Neural crest cell (in vitro differentiated cells): ENCODE measurements at regions not wholly inside any gene's neighbourhood (a gene's known extent, or its start where the extent isn't known, plus 50 kb on each side); places are given as distances from the start of the nearest gene placed in this dataset.
"Not testable (repeated sequence)": the region's sequence is repeated elsewhere in the genome, so short reads cannot be mapped to it uniquely, and the experiment has no call there.

Experiments
- DNase-seq: peaks from one replicate; pipeline ENCODE4 v3.0.0; 2021; ENCODE audit warnings: low read depth, mixed read lengths, low spot score
- H3K27ac Mint-ChIP-seq: one replicate; pipeline ENCODE4 v1.8.0; 2021; ENCODE audit warnings: mild to moderate bottlenecking, mixed read lengths; ENCODE audit not compliant: unreplicated experiment
- H3K27me3 Mint-ChIP-seq: 2 replicates; pipeline ENCODE4 v1.8.0; 2021; ENCODE audit warnings: low read depth, mild to moderate bottlenecking, mixed read lengths
- H3K36me3 Mint-ChIP-seq: 2 replicates; pipeline ENCODE4 v1.8.0; 2021; ENCODE audit warnings: low read depth, mild to moderate bottlenecking, mixed read lengths
- H3K4me1 Mint-ChIP-seq: 2 replicates; pipeline ENCODE4 v1.8.0; 2021; ENCODE audit warnings: mixed read lengths
- H3K4me3 Mint-ChIP-seq: one replicate; pipeline ENCODE4 v1.8.0; 2021; ENCODE audit warnings: mild to moderate bottlenecking, mixed read lengths
- H3K9me3 Mint-ChIP-seq: 2 replicates; pipeline ENCODE4 v1.8.0; 2021; ENCODE audit warnings: mixed read lengths
- TF ChIP-seq, protein P1 (sequence below): fragments of 200-600 bp; sonication (generic); conservative IDR thresholded peaks from 2 replicates; pipeline ENCODE4 v1.5.0; 2021; ENCODE audit warnings: antibody characterized with exemption, mild to moderate bottlenecking

DNA sequence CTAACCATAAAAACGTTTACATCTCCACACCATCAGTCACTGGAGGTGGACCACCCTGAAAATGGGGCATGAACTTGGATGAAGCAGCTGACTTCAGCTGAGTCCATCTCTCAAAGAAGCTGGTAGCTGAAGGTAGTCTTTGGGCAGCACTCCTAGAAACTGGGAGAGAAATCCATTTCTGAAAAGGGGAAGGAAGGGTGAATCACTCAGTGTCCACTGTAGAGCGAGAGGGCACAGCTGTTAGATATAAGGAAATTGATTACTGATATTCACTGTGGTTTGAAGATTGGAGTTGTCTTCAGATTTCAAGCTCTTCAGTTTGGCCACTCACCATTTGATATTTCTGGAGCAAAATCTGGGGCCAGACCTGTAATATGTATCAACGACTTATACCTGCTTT is 499.0 kb upstream of the UBE2E2 start:
- DNase-seq: no peak
- Mint-ChIP-seq H3K4me1 (peaks cover 10% of the 10 kb centered on the region), H3K27ac (no peak overlapping the region), H3K9me3 (peaks cover 2% of the 10 kb centered on the region), H3K36me3 (no peaks in the 10 kb centered on the region), H3K4me3 (no peak overlapping the region), H3K27me3 (no peaks in the 10 kb centered on the region)
- TF ChIP-seq, protein P1, sequence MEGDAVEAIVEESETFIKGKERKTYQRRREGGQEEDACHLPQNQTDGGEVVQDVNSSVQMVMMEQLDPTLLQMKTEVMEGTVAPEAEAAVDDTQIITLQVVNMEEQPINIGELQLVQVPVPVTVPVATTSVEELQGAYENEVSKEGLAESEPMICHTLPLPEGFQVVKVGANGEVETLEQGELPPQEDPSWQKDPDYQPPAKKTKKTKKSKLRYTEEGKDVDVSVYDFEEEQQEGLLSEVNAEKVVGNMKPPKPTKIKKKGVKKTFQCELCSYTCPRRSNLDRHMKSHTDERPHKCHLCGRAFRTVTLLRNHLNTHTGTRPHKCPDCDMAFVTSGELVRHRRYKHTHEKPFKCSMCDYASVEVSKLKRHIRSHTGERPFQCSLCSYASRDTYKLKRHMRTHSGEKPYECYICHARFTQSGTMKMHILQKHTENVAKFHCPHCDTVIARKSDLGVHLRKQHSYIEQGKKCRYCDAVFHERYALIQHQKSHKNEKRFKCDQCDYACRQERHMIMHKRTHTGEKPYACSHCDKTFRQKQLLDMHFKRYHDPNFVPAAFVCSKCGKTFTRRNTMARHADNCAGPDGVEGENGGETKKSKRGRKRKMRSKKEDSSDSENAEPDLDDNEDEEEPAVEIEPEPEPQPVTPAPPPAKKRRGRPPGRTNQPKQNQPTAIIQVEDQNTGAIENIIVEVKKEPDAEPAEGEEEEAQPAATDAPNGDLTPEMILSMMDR: no peak

DNA sequence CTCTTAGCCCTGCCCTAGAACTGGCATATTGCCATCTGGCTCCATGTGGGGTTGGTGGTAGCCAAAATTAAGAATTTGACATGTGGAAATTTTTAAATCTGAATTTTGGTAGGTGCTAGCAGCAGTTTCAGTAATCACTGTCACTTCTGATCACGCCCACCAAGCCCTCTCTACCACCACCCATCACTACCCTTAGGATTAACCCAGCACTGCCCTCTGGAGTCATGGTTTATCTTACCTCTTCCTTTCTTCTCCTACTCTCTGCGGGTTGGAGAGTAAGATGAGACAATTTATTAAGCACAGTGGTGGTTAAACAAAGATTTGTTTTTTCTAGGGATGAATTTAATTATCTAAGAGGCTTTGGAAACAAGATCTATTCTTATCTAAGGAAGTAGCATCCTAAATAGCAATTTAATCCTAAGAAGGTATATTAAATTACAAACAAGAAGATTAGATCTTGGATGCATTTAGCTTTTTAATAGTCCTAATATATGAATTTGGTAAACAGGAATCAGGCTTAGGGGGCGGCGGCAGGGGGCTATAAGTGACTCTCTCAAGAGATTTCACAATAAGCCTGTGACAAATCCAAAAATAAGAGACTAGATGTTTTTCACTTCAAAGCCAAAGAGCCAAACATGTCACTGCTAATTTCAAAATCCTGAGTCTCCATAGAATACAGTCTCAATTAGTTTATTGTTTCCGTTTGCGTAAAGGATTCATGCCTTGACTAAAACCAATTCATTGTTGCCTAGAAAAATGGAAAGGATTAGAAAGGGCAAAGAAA is 498.4 kb upstream of the UBE2E2 start:
- no peak for DNase-seq
- Mint-ChIP-seq H3K27me3 (no peaks in the 10 kb centered on the region), H3K27ac (no peak overlapping the region), H3K4me3 (no peak overlapping the region), H3K9me3 (peaks cover 5% of the 10 kb centered on the region), H3K4me1 (peaks cover 10% of the 10 kb centered on the region), H3K36me3 (peaks cover 5% of the 10 kb centered on the region)
- TF ChIP-seq, protein P1: no peak

DNA sequence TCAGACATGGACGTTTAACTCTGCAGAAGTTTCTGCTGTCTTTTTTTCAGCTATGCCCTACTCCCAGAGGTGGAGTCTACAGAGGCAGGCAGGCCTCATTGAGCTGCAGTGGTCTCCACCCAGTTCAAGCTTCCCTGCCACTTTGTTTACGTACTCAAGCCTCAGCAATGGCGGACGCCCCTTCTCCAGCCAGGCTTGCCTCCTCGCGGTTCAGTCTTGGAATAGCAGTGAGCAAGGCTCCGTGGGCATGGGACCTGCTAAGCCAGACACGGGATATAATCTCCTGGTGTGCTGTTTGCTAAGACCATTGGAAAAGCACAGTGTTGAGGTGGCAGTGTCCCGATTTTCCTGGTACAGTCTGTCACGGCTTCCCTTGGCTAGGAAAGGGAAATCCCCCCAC is 496.2 kb upstream of the UBE2E2 start:
- not testable (repeated sequence) for DNase-seq, H3K27ac Mint-ChIP-seq, H3K27me3 Mint-ChIP-seq, H3K4me3 Mint-ChIP-seq
- Mint-ChIP-seq H3K4me1 (peaks cover 10% of the 10 kb centered on the region), H3K9me3 (peaks cover 10% of the 10 kb centered on the region), H3K36me3 (peaks cover 12% of the 10 kb centered on the region)

DNA sequence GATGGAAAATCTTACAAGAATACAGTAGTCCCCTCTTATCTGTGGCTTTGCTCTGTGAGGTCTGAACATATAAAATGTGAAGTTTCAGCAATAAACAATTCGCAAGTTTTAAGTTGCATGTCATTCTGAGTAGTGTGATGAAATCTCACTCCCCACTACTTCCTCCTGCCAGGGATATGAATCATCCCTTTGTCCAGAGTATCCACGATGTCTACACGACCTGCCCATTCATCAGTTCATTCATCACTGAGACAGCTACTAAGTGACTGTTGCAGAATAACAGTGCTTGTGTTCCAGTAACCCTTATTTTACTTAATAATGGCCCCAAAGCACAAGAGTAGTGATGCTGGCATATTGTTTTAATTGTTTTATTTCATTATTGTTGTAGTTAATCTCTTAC is 489.2 kb upstream of the UBE2E2 start:
- no peak overlapping the region for H3K4me3 Mint-ChIP-seq
- H3K9me3 Mint-ChIP-seq: peaks cover 23% of the 10 kb centered on the region
- H3K27ac Mint-ChIP-seq: peak overlapping the region; percentile 83

DNA sequence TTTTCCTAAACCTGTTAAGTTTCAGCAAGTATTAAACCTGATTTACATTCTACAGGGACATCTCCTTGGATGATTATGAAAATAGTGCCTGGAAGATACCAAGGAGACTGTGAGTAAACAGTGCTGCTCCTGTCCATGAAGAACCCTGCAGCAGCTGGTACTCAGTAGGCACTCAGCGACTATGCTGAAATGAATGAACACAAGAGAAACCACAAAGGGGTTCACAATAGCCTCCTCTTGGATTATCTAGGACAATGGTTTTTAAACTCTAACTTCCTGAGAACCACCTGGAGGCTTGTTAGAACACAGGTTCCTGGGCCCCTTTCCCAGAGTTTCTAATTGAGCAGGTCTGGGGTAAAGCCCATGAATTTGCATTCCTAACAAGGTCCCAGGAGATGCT is 488.4 kb upstream of the UBE2E2 start:
- Mint-ChIP-seq H3K36me3 (peaks cover 9% of the 10 kb centered on the region), H3K9me3 (peaks cover 21% of the 10 kb centered on the region), H3K4me3 (no peak overlapping the region), H3K4me1 (peaks cover 12% of the 10 kb centered on the region), H3K27me3 (no peaks in the 10 kb centered on the region), H3K27ac (no peak overlapping the region)
- no peak for DNase-seq
- TF ChIP-seq, protein P1: no peak

More for the DNA sequence above, 489.2 kb upstream of the UBE2E2 start:
- DNase-seq: no peak
- H3K36me3 Mint-ChIP-seq: peaks cover 14% of the 10 kb centered on the region
- peaks cover 12% of the 10 kb centered on the region for H3K4me1 Mint-ChIP-seq
- TF ChIP-seq, protein P1: no peak
- no peaks in the 10 kb centered on the region for H3K27me3 Mint-ChIP-seq

DNA sequence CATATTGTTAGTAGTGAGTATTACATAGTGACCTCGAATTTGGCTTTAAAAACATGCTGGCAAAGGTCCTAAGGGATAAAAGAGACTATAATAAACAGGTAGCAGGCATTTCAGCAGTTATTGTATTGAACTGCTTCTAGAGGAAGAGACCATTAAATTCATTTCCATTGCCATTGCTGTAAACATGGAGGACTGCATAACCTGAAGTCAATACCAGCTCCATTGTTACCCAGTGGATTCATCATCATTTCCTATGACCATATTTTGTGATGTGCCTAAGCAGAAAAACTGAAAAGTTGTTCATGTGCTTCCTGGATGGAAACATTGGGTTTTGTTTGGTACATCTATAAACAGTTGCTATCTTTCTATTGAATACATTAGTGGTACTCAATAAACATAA is 482.5 kb upstream of the UBE2E2 start:
- no peak overlapping the region for H3K4me3 Mint-ChIP-seq

More for the DNA sequence above, 482.5 kb upstream of the UBE2E2 start:
- H3K27me3 Mint-ChIP-seq: no peaks in the 10 kb centered on the region
- peaks cover 10% of the 10 kb centered on the region for H3K9me3 Mint-ChIP-seq
- TF ChIP-seq, protein P1: no peak
- no peak for DNase-seq
- no peaks in the 10 kb centered on the region for H3K36me3 Mint-ChIP-seq
- H3K4me1 Mint-ChIP-seq: no peaks in the 10 kb centered on the region
- H3K27ac Mint-ChIP-seq: no peak overlapping the region
